Breast epithelium (tissue), 4 donors: ENCODE measurements at regions not wholly inside any gene's neighbourhood (a gene's known extent, or its start where the extent isn't known, plus 50 kb on each side); places are given as distances from the start of the nearest gene placed in this dataset.
"Not testable (repeated sequence)": the region's sequence is repeated elsewhere in the genome, so short reads cannot be mapped to it uniquely, and the experiment has no call there.

Experiments used
- DNase-seq, 2 donors: peaks; one replicate each; pipeline ENCODE4 v3.0.0-alpha.2; 2019; ENCODE audit warnings: low spot score in 2 of 2
- H3K27ac ChIP-seq, 2 donors: fragments of 200-600 bp; sonication (generic) in 1 of 2; one replicate each; pipeline ENCODE4 v1.5.1; 2016 to 2019; ENCODE audit warnings: mild to moderate bottlenecking in 1 of 2
- H3K27me3 ChIP-seq, 2 donors: fragments of 200-600 bp; sonication (generic) in 1 of 2; one replicate each; pipeline versions ENCODE4 v1.5.1 to v1.6.0; 2017 to 2019; ENCODE audit warnings: control low read depth in 1 of 2, mild to moderate bottlenecking in 1 of 2
- H3K36me3 ChIP-seq: fragments of 200-600 bp; one replicate; pipeline ENCODE4 v1.5.1; 2019
- H3K4me1 ChIP-seq, 2 donors: fragments of 200-600 bp; sonication (generic); one replicate each; pipeline ENCODE4 v1.5.1; 2016 to 2019; ENCODE audit warnings: control low read depth in 1 of 2
- H3K4me3 ChIP-seq, 3 donors: fragments of 200-600 bp; sonication (generic); 1 replicate in 2 of 3; 2 replicates in 1 of 3; pipeline ENCODE4 v1.5.1; 2016 to 2019; ENCODE audit warnings: mild to moderate bottlenecking in 3 of 3, moderate library complexity in 2 of 3
- H3K9me3 ChIP-seq, 2 donors: fragments of 200-600 bp; sonication (generic) in 1 of 2; one replicate each; pipeline ENCODE4 v1.5.1; 2016 to 2019; ENCODE audit warnings: control low read depth in 1 of 2
- POLR2A ChIP-seq: fragments of 450-650 bp; IDR thresholded peaks from one replicate; pipeline ENCODE4 v1.6.1; 2016; ENCODE audit warnings: antibody characterized with exemption, mild to moderate bottlenecking, moderate library complexity
- POLR2AphosphoS5 ChIP-seq, 3 donors: sonication (generic); formaldehyde crosslinking; IDR thresholded peaks; one replicate each; pipeline ENCODE4 v1.6.1; 2017; ENCODE audit warnings: antibody characterized with exemption in 3 of 3
- intact Hi-C: fragments of 100-400 bp; cut with DNase I; formaldehyde crosslinking; loops from one replicate; pipeline ENCODE4 v1.15.1; 2023; ENCODE audit warnings: low total_unique reads
- TF ChIP-seq, protein P1 (sequence below), 3 donors: fragments of 450-650 bp; IDR thresholded peaks; one replicate each; pipeline ENCODE4 v1.5.1; 2016 to 2017; ENCODE audit warnings: antibody characterized with exemption in 3 of 3, mild to moderate bottlenecking in 3 of 3, moderate library complexity in 3 of 3

DNA sequence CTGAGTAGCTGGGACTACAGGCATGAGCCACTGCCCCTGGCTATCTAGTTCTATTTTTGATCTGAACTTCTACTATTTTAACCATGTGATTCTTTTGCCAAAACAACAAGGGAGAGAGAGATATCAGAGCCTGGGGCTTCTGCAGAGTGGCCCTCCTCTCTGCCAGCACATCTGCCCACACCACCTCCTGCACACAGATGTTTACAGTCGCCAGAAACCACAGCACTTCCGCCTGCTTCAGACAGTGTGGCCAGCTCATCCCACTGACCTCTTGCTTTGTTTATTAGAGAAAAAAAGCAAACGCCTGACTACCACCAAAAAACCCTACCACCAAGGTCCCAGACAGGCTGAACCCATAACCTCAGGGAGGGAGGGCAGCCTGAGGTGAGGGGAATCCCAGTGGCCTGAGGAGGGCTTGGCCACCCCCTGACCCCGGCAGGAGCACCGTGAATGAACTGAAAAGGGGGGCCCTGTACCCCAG lies 85.9 kb upstream of the ABHD2 start:
- H3K27ac ChIP-seq = peak overlapping the region; percentile 64 to 85
- DNase-seq = no peak
- intact Hi-C loops = no loop called here
- H3K27me3 ChIP-seq = no peaks in the 10 kb centered on the region
- no peaks in the 10 kb centered on the region for H3K9me3 ChIP-seq
- TF ChIP-seq, protein P1, sequence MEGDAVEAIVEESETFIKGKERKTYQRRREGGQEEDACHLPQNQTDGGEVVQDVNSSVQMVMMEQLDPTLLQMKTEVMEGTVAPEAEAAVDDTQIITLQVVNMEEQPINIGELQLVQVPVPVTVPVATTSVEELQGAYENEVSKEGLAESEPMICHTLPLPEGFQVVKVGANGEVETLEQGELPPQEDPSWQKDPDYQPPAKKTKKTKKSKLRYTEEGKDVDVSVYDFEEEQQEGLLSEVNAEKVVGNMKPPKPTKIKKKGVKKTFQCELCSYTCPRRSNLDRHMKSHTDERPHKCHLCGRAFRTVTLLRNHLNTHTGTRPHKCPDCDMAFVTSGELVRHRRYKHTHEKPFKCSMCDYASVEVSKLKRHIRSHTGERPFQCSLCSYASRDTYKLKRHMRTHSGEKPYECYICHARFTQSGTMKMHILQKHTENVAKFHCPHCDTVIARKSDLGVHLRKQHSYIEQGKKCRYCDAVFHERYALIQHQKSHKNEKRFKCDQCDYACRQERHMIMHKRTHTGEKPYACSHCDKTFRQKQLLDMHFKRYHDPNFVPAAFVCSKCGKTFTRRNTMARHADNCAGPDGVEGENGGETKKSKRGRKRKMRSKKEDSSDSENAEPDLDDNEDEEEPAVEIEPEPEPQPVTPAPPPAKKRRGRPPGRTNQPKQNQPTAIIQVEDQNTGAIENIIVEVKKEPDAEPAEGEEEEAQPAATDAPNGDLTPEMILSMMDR (IDR thresholded peaks at IDR 0.05) = no peak
- no peak for TF ChIP-seq POLR2A
- TF ChIP-seq POLR2AphosphoS5 (IDR thresholded peaks at IDR 0.05) = no peak
- H3K36me3 ChIP-seq = no peaks in the 10 kb centered on the region
- H3K4me3 ChIP-seq = no peak overlapping the region
- H3K4me1 ChIP-seq = peaks cover 0 to 12% of the 10 kb centered on the region in 2 donors

DNA sequence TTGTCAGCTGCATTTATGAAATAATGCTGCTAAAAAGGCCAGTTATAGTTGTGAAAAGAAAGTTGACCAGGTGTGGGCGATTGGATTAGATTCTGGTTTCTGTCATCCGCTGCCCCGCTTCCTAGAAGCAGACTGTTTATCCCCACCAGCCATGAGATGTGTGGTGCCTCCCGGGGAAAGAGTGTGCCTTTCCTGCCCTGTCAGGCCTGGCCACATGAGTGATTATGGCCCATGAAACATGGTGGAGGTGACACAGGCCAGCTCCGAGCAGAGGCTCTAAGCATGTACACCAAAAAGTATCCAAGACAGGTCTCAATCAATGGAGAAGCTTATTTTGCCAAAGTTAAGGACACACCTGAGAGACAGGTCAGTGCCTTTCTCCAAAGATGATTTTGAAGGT lies 85.4 kb upstream of the ABHD2 start:
- H3K9me3 ChIP-seq = no peaks in the 10 kb centered on the region
- TF ChIP-seq, protein P1 (IDR thresholded peaks at IDR 0.05) = no peak
- TF ChIP-seq POLR2A = no peak
- peak overlapping the region; percentile 64 to 85 for H3K27ac ChIP-seq
- intact Hi-C loops = no loop called here
- H3K4me1 ChIP-seq = peaks cover 0 to 12% of the 10 kb centered on the region in 2 donors
- no peak for DNase-seq
- H3K36me3 ChIP-seq = no peaks in the 10 kb centered on the region
- H3K4me3 ChIP-seq = no peak overlapping the region
- H3K27me3 ChIP-seq = no peaks in the 10 kb centered on the region

DNA sequence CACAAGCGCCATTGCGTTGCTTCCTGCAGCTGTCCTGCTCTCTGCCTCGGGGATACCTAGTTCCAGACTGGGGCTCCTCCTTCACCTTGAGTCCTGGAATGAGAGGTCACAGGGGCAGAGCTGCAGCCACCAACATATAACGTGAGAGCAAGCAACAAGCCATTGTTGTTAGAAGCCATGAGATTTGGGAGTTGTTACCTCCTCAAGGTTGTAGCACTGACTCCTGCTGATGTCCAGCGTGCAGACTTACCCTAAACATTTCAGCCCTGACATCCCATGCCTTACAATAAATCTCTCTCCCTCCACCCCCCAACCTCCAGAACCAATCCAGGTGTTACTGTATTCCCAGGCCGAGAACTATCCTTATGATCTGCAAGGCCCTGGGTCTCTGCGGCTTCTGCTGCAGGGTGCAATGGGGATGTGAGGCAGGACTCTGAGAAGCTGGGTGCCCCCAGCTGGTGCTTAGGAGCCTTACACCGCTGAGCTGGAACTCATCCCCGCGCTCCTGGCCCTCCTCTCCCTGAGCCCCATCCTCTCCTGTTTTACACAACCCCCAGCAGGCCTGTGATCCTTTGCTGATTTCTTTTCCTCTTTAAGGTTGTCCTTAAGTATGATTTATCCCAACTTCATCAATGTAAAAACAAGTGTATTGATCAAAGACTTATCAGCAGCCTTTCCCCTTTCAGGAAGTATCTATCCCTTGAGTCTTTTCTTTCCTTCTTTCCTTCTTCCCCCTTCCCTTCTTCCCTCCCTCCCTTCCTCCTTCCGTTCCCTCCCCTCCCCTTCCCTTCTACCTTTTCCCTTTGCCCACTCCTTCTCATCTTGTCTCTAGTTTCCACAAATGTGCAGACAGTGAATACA lies 84.2 kb upstream of the ABHD2 start:
- intact Hi-C loops = no loop called here
- Histone ChIP-seq H3K9me3 (no peaks in the 10 kb centered on the region), H3K36me3 (no peaks in the 10 kb centered on the region), H3K27ac (no peak overlapping the region), H3K4me1 (peaks cover 0 to 12% of the 10 kb centered on the region in 2 donors), H3K27me3 (no peaks in the 10 kb centered on the region), H3K4me3 (no peak overlapping the region)
- TF ChIP-seq POLR2A (no peak), POLR2AphosphoS5 (IDR thresholded peaks at IDR 0.05) (no peak)
- TF ChIP-seq, protein P1 (IDR thresholded peaks at IDR 0.05) = no peak
- DNase-seq = no peak

DNA sequence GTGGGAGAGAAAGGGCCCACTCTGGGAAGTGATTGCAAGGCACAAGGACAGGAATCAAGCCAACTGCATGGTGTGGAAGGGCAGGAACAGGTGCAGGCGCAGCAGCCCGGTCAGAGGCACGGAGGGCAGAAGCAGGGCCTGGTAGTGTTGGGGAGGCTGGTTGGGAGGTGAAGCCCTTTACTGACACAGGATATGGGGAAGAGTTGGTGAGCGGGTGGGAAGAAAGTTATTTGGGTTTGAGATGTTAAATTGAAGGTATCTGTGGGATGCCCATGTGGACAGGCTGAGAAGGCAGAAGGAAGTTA lies 83.6 kb upstream of the ABHD2 start:
- H3K4me3 ChIP-seq = no peak overlapping the region
- H3K27me3 ChIP-seq = no peaks in the 10 kb centered on the region
- no peak overlapping the region for H3K27ac ChIP-seq
- intact Hi-C loops = no loop called here
- no peaks in the 10 kb centered on the region for H3K9me3 ChIP-seq
- H3K4me1 ChIP-seq = peaks cover 0 to 12% of the 10 kb centered on the region in 2 donors
- DNase-seq = no peak
- TF ChIP-seq POLR2AphosphoS5 (IDR thresholded peaks at IDR 0.05) = no peak
- no peak for TF ChIP-seq POLR2A
- TF ChIP-seq, protein P1 (IDR thresholded peaks at IDR 0.05) = no peak
- no peaks in the 10 kb centered on the region for H3K36me3 ChIP-seq

DNA sequence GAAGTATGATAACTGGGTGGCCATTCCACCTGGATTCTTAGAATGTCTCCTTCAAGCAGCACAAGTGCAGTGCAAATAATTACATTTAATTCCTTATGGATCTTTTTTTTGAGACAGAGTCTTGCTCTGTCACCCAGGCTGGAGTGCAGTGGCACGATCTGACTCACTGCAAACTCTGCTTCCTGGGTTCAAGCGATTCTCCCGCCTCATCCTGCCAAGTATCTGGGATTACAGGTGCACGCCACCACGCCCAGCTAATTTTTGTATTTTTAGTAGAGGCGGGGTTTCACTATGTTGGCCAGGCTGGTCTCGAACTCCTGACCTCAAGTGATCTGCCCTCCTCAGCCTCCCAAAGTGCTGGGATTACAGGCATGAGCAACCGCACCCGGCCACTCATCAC lies 80.7 kb upstream of the ABHD2 start:
- H3K36me3 ChIP-seq, H3K27me3 ChIP-seq, DNase-seq, H3K9me3 ChIP-seq, H3K27ac ChIP-seq, intact Hi-C loops, H3K4me3 ChIP-seq, H3K4me1 ChIP-seq: not testable (repeated sequence)
